OCI-LY7 (cell line): ENCODE measurements at regions not wholly inside any gene's neighbourhood (a gene's known extent, or its start where the extent isn't known, plus 50 kb on each side); places are given as distances from the start of the nearest gene placed in this dataset.

Experiments used
- BruUV-seq: library from RNA; stranded (reverse); fragments of 400-500 nt; replicated peaks from 2 replicates; lab custom pipeline; 2021; lab: Mats Ljungman, UMichigan
- CTCF ChIA-PET: fragments of 300-600 bp; sonication (Branson Sonifier 250); formaldehyde crosslinking; loops from one replicate; lab custom pipeline; 2022; ENCODE audit warnings: antibody characterized with exemption; ENCODE audit not compliant: unreplicated experiment; lab: Charles Lee
- POLR2A ChIA-PET: fragments of 300-600 bp; sonication (Branson Sonifier 250); formaldehyde crosslinking; loops from one replicate; lab custom pipeline; 2022; ENCODE audit warnings: antibody characterized with exemption; lab: Charles Lee
- DNase-seq: peaks from one replicate; pipeline ENCODE4 v3.0.0-alpha.2; 2015; ENCODE audit warnings: low spot score
- H2AFZ ChIP-seq: fragments of 200-600 bp; sonication (generic), shearing (Covaris generic); 2 replicates; pipeline ENCODE4 v1.6.1; 2014; ENCODE audit warnings: mild to moderate bottlenecking, antibody characterized with exemption, low read length, moderate library complexity
- H3K27ac ChIP-seq: fragments of 200-600 bp; sonication (generic); 2 replicates; pipeline ENCODE4 v1.5.1; 2014; ENCODE audit warnings: mixed run types, low read depth, mild to moderate bottlenecking, moderate library complexity, low read length, inconsistent platforms; ENCODE audit not compliant: poor library complexity, severe bottlenecking
- H3K36me3 ChIP-seq: fragments of 200-600 bp; sonication (generic); 2 replicates; pipeline ENCODE4 v1.6.1; 2014; ENCODE audit warnings: mild to moderate bottlenecking, antibody characterized with exemption, low read length, moderate library complexity, mixed read lengths; ENCODE audit not compliant: insufficient read depth
- H3K4me1 ChIP-seq: fragments of 200-600 bp; sonication (generic); 2 replicates; pipeline ENCODE4 v1.5.1; 2014; ENCODE audit warnings: mild to moderate bottlenecking, low read length; ENCODE audit not compliant: insufficient read depth, poor library complexity, severe bottlenecking
- H3K4me2 ChIP-seq: fragments of 200-600 bp; sonication (generic); 2 replicates; pipeline ENCODE4 v1.6.1; 2014; ENCODE audit warnings: mild to moderate bottlenecking, low read length
- H3K4me3 ChIP-seq: fragments of 200-600 bp; sonication (generic); 2 replicates; pipeline ENCODE4 v1.5.1; 2014; ENCODE audit warnings: mild to moderate bottlenecking, low read depth, low read length; ENCODE audit not compliant: poor library complexity, severe bottlenecking
- H3K79me2 ChIP-seq: fragments of 200-600 bp; sonication (generic); 2 replicates; pipeline ENCODE4 v1.6.1; 2016; ENCODE audit warnings: low read depth, mild to moderate bottlenecking, low read length, moderate library complexity, mixed read lengths; ENCODE audit not compliant: insufficient read depth
- H3K9me2 ChIP-seq: fragments of 200-600 bp; sonication (generic); 2 replicates; pipeline ENCODE4 v1.6.1; 2016; ENCODE audit warnings: mild to moderate bottlenecking, low read length, mixed read lengths; ENCODE audit not compliant: insufficient read depth
- H3K9me3 ChIP-seq: fragments of 200-600 bp; sonication (generic); 2 replicates; pipeline ENCODE4 v1.6.1; 2014; ENCODE audit warnings: mild to moderate bottlenecking, mixed run types, low read length, mixed read lengths
- H4K20me1 ChIP-seq: fragments of 200-600 bp; sonication (generic); 2 replicates; pipeline ENCODE4 v1.6.1; 2014; ENCODE audit warnings: mild to moderate bottlenecking, antibody characterized with exemption, low read length, moderate library complexity, mixed read lengths; ENCODE audit not compliant: insufficient read depth
- CTCF ChIP-seq: fragments of 200-600 bp; sonication (generic); conservative IDR thresholded peaks from 2 replicates; pipeline ENCODE4 v1.5.1; 2014; ENCODE audit warnings: mild to moderate bottlenecking, antibody characterized with exemption, low read length, moderate library complexity, mixed read lengths
- EZH2phosphoT487 ChIP-seq: fragments of 200-600 bp; sonication (generic); IDR thresholded peaks from 2 replicates; pipeline ENCODE4 v1.6.1; 2018; ENCODE audit warnings: low read depth, borderline replicate concordance, mild to moderate bottlenecking, mixed run types, antibody characterized with exemption, low read length, moderate library complexity, mixed read lengths
- intact Hi-C: fragments of 100-400 bp; cut with micrococcal nuclease; formaldehyde crosslinking; loops from one replicate; pipeline ENCODE4 v1.10.0; 2022; ENCODE audit not compliant: unreplicated experiment

- Histone ChIP-seq H3K4me2 (no peak overlapping the region), H3K36me3 (no peaks in the 10 kb centered on the region), H3K4me3 (no peak overlapping the region), H3K4me1 (no peaks in the 10 kb centered on the region), H3K9me3 (no peaks in the 10 kb centered on the region), H4K20me1 (no peaks in the 10 kb centered on the region), H3K27ac (no peak overlapping the region), H3K79me2 (no peaks in the 10 kb centered on the region), H3K9me2 (no peaks in the 10 kb centered on the region), H2AFZ (no peak overlapping the region)
- CTCF ChIA-PET: no interaction called here
- POLR2A ChIA-PET: no interaction called here
- TF ChIP-seq EZH2phosphoT487 (no peak), CTCF (no peak)
- intact Hi-C loops: no loop called here
- BruUV-seq: no TSS peak
- DNase-seq: no peak
Measured at GRCh38 chrX:147351644-147352043, 537.1 kb upstream of the CXorf51A start.

GRCh38 chrX:147343467-147343866 lies 528.9 kb upstream of the CXorf51A start:
- no TSS peak for BruUV-seq
- Histone ChIP-seq H3K4me2 (no peak overlapping the region), H3K9me2 (no peaks in the 10 kb centered on the region), H3K9me3 (no peaks in the 10 kb centered on the region), H3K27ac (no peak overlapping the region), H3K4me1 (no peaks in the 10 kb centered on the region), H3K36me3 (no peaks in the 10 kb centered on the region), H3K4me3 (no peak overlapping the region), H2AFZ (no peak overlapping the region), H3K79me2 (no peaks in the 10 kb centered on the region), H4K20me1 (no peaks in the 10 kb centered on the region)
- DNase-seq: no peak
- intact Hi-C loops: no loop called here
- CTCF ChIA-PET: no interaction called here
- POLR2A ChIA-PET: no interaction called here
- TF ChIP-seq EZH2phosphoT487 (no peak), CTCF (no peak)

GRCh38 chrX:147342197-147342596 lies 527.7 kb upstream of the CXorf51A start:
- H3K9me2 ChIP-seq: no peaks in the 10 kb centered on the region
- CTCF ChIA-PET: no interaction called here
- no peak overlapping the region for H3K27ac ChIP-seq
- H2AFZ ChIP-seq: no peak overlapping the region
- H3K4me1 ChIP-seq: no peaks in the 10 kb centered on the region
- no TSS peak for BruUV-seq
- H3K79me2 ChIP-seq: no peaks in the 10 kb centered on the region
- no peaks in the 10 kb centered on the region for H3K9me3 ChIP-seq
- TF ChIP-seq CTCF: no peak
- no peak for TF ChIP-seq EZH2phosphoT487
- H4K20me1 ChIP-seq: no peaks in the 10 kb centered on the region
- no peaks in the 10 kb centered on the region for H3K36me3 ChIP-seq
- no peak overlapping the region for H3K4me2 ChIP-seq
- no peak for DNase-seq
- intact Hi-C loops: no loop called here
- H3K4me3 ChIP-seq: no peak overlapping the region
- POLR2A ChIA-PET: no interaction called here
